ENCODE measurements at regions not wholly inside any gene's neighbourhood (a gene's known extent, or its start where the extent isn't known, plus 50 kb on each side); places are given as distances from the start of the nearest gene placed in this dataset.

GRCh38 chr5:72634444-72634843 is 127.2 kb upstream of the ZNF366 start:
- TF ChIP-seq CTCF (IDR thresholded peaks at IDR 0.05) (no peak), POLR2AphosphoS5 (IDR thresholded peaks at IDR 0.05) (no peak), POLR2A (IDR thresholded peaks at IDR 0.05) (no peak)
